ENCODE measurements at regions not wholly inside any gene's neighbourhood (a gene's known extent, or its start where the extent isn't known, plus 50 kb on each side); places are given as distances from the start of the nearest gene placed in this dataset.

DNA sequence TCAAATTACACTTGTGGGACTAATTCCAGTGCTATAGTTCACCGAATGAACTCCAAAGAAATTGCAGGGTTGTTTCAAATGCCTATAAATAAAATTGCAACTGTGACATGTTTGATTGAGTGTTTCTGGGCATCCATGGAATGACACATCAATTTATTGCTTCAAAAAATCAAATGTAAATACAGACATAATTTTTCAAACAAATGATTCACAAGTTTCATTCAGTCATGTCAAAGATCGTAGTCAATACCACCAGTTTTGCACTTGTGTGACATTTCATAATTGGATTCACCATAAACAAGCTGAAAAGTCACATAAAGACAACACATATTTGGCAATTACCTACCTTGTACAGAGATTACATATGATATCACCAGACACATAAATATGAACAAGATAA lies 350.8 kb downstream of the CDH2 start:
- TF ChIP-seq ARNTL (CRISPR knock-in tag; IDR thresholded peaks at IDR 0.05; ENCODE audit: borderline replicate concordance, low read depth) (no peak), ZFP30 (CRISPR knock-in tag; IDR thresholded peaks at IDR 0.05) (no peak), ISL1 (CRISPR knock-in tag; IDR thresholded peaks at IDR 0.05) (no peak)
